SK-N-MC (cell line): ENCODE measurements at regions not wholly inside any gene's neighbourhood (a gene's known extent, or its start where the extent isn't known, plus 50 kb on each side); places are given as distances from the start of the nearest gene placed in this dataset.

Experiments
- EZH2 ChIP-seq: fragments of 200-600 bp; sonication (generic); IDR thresholded peaks from one replicate; pipeline ENCODE4 v1.6.1; 2017; ENCODE audit warnings: antibody characterized with exemption
- POLR2AphosphoS5 ChIP-seq: IDR thresholded peaks from 2 replicates; pipeline ENCODE4 v1.6.1; 2012; ENCODE audit warnings: mild to moderate bottlenecking, low read depth, low read length, borderline replicate concordance

- no peak for TF ChIP-seq POLR2AphosphoS5
- no peak for TF ChIP-seq EZH2
These were observed 92.6 kb upstream of the PPP3CA start for GRCh38 chr4:101439926-101440325.
